B cell (primary cell): ENCODE measurements at regions not wholly inside any gene's neighbourhood (a gene's known extent, or its start where the extent isn't known, plus 50 kb on each side); places are given as distances from the start of the nearest gene placed in this dataset.
"Not testable (repeated sequence)": the region's sequence is repeated elsewhere in the genome, so short reads cannot be mapped to it uniquely, and the experiment has no call there.

ENCODE experiments used
- ATAC-seq: fragments of 200-7000 bp; cut with Tn5 transposase; one replicate; pipeline ENCODE4 v1.10.0; 2021; ENCODE audit warnings: low read depth, mild to moderate bottlenecking, moderate number of reproducible peaks, moderate library complexity
- CTCF ChIA-PET: fragments of 350-600 bp; sonication (Branson Sonifier 250); formaldehyde crosslinking; loops from one replicate; lab custom pipeline; 2021; ENCODE audit warnings: antibody characterized with exemption, inconsistent platforms; lab: Charles Lee
- POLR2A ChIA-PET: fragments of 350-600 bp; sonication (Branson Sonifier 250); formaldehyde crosslinking; loops from one replicate; lab custom pipeline; 2021; ENCODE audit warnings: antibody characterized with exemption; lab: Charles Lee
- DNase-seq: peaks from one replicate; pipeline ENCODE4 v3.0.0; 2013
- H2AFZ ChIP-seq: 2 replicates; pipeline ENCODE4 v1.6.1; 2012; ENCODE audit warnings: mild to moderate bottlenecking, low read depth, low read length; ENCODE audit not compliant: insufficient read depth, poor library complexity, severe bottlenecking
- H3K27ac ChIP-seq, 2 donors: 1 replicate in 1 of 2; 2 replicates in 1 of 2; pipeline ENCODE4 v1.5.1; 2012 to 2013; ENCODE audit warnings: low read length in 2 of 2, mild to moderate bottlenecking in 2 of 2, moderate library complexity in 1 of 2
- H3K27me3 ChIP-seq, 4 experiments: fragments of 200-600 bp in 1 of 4; sonication (generic) in 1 of 4; replicated peaks in 1 of 4; 1 replicate in 2 of 4; 2 replicates in 2 of 4; pipeline versions ENCODE4 v1.6.1 to v1.7.0; 2013 to 2016; ENCODE audit warnings: low read length in 3 of 4, mild to moderate bottlenecking in 2 of 4, mixed read lengths in 1 of 4, moderate library complexity in 1 of 4; ENCODE audit not compliant: insufficient read depth in 4 of 4, control insufficient read depth in 3 of 4; ENCODE audit errors: control extremely low read depth in 1 of 4
- H3K36me3 ChIP-seq, 2 experiments: replicated peaks in 1 of 2; 1 replicate in 1 of 2; 2 replicates in 1 of 2; pipeline versions ENCODE4 v1.6.1 to v1.7.1; 2013; ENCODE audit warnings: low read length in 1 of 2; ENCODE audit not compliant: insufficient read depth in 2 of 2, control insufficient read depth in 1 of 2; ENCODE audit errors: control extremely low read depth in 1 of 2, extremely low read depth in 1 of 2
- H3K4me1 ChIP-seq, 2 donors: fragments of 200-600 bp in 1 of 2; sonication (generic) in 1 of 2; 1 replicate in 1 of 2; 2 replicates in 1 of 2; pipeline versions ENCODE4 v1.5.1 to v1.6.1; 2013 to 2017; ENCODE audit warnings: low read length in 2 of 2; ENCODE audit not compliant: control insufficient read depth in 2 of 2, insufficient read depth in 2 of 2
- H3K4me2 ChIP-seq: replicated peaks from 2 replicates; pipeline ENCODE3; 2012; ENCODE audit warnings: mild to moderate bottlenecking, low read depth, low read length; ENCODE audit not compliant: poor library complexity, severe bottlenecking
- H3K4me3 ChIP-seq, 5 experiments: fragments of 200-600 bp in 1 of 5; sonication (generic) in 1 of 5; 1 replicate in 3 of 5; 2 replicates in 2 of 5; pipeline versions ENCODE4 v1.5.1 to v1.7.0; 2011 to 2016; ENCODE audit warnings: low read length in 4 of 5, mild to moderate bottlenecking in 4 of 5, low read depth in 2 of 5, control low read depth in 1 of 5, moderate library complexity in 1 of 5; ENCODE audit not compliant: insufficient read depth in 1 of 5; ENCODE audit errors: control extremely low read depth in 1 of 5, extremely low read depth in 1 of 5
- H3K79me2 ChIP-seq: fragments of 200-600 bp; sonication (generic); one replicate; pipeline ENCODE4 v1.6.0; 2016; ENCODE audit warnings: low read length; ENCODE audit not compliant: control insufficient read depth, insufficient read depth
- H3K9ac ChIP-seq: fragments of 200-600 bp; sonication (generic); 2 replicates; pipeline ENCODE4 v1.6.1; 2017; ENCODE audit warnings: mild to moderate bottlenecking, low read length, moderate library complexity
- H3K9me3 ChIP-seq, 3 donors: one replicate each; pipeline versions ENCODE4 v1.6.1 to v1.7.1; 2013; ENCODE audit warnings: low read length in 2 of 3; ENCODE audit not compliant: control insufficient read depth in 2 of 3, insufficient read depth in 1 of 3; ENCODE audit errors: control extremely low read depth in 1 of 3
- H4K20me1 ChIP-seq: 2 replicates; pipeline ENCODE4 v1.6.0; 2012; ENCODE audit warnings: mild to moderate bottlenecking, low read length; ENCODE audit not compliant: insufficient read depth, control insufficient read depth, poor library complexity, severe bottlenecking
- H3K27ac Mint-ChIP-seq: one replicate; pipeline ENCODE4 v1.8.0; 2021; ENCODE audit warnings: mixed read lengths
- H3K27me3 Mint-ChIP-seq: one replicate; pipeline ENCODE4 v1.8.0; 2021; ENCODE audit warnings: mixed read lengths
- H3K4me1 Mint-ChIP-seq: one replicate; pipeline ENCODE4 v1.8.0; 2021; ENCODE audit warnings: mixed read lengths
- H3K4me3 Mint-ChIP-seq: one replicate; pipeline ENCODE4 v1.8.0; 2021; ENCODE audit warnings: mixed read lengths
- H3K9me3 Mint-ChIP-seq: one replicate; pipeline ENCODE4 v1.8.0; 2022; ENCODE audit warnings: mixed read lengths; ENCODE audit not compliant: insufficient read depth
- CTCF ChIP-seq: fragments of 200-600 bp; IDR thresholded peaks from one replicate; pipeline ENCODE4 v1.8.0; 2022; ENCODE audit warnings: antibody characterized with exemption, mild to moderate bottlenecking
- EZH2 ChIP-seq: IDR thresholded peaks from 2 replicates; pipeline ENCODE4 v1.6.1; 2012; ENCODE audit warnings: borderline replicate concordance, low read depth, mild to moderate bottlenecking, moderate library complexity, low read length; ENCODE audit not compliant: insufficient read depth, poor library complexity, severe bottlenecking
- WGBS: methylation state at CpG from one replicate; pipeline ENCODE4 v1.1.5; 2013; ENCODE audit warnings: missing lambda C conversion rate; ENCODE audit not compliant: insufficient coverage; 5-methylcytosine and 5-hydroxymethylcytosine counted together
- intact Hi-C: fragments of 100-400 bp; cut with micrococcal nuclease; formaldehyde crosslinking; loops from one replicate; pipeline ENCODE4 v1.10.0; 2022

- H3K27me3 Mint-ChIP-seq, result peaks cover 3% of the 10 kb centered on the region
- intact Hi-C loops, result no loop called here
- Histone ChIP-seq H3K36me3 (no peaks in the 10 kb centered on the region), H3K4me1 (no peaks in the 10 kb centered on the region), H3K4me3 (no peak overlapping the region), H4K20me1 (no peaks in the 10 kb centered on the region), H2AFZ (no peak overlapping the region), H3K27me3 (no peaks in the 10 kb centered on the region), H3K79me2 (no peaks in the 10 kb centered on the region), H3K4me2 (no peak overlapping the region), H3K9ac (no peak overlapping the region), H3K27ac (no peak overlapping the region), H3K9me3 (peaks cover 0 to 48% (median 4%) of the 10 kb centered on the region in 3 donors)
- WGBS, result no CpG with 5 or more reads among the region's 1 CpG
- no peaks in the 10 kb centered on the region for H3K4me1 Mint-ChIP-seq
- ChIA-PET CTCF (no interaction called here), POLR2A (no interaction called here)
- H3K4me3 Mint-ChIP-seq, result no peak overlapping the region
- no peak for DNase-seq
- TF ChIP-seq EZH2 (no peak), CTCF (no peak)
- no peaks in the 10 kb centered on the region for H3K9me3 Mint-ChIP-seq
- ATAC-seq, result no peak
- H3K27ac Mint-ChIP-seq, result no peak overlapping the region
Measured at GRCh38 chr2:88955607-88956006, 264.1 kb downstream of the RPIA start.

- Histone ChIP-seq H3K79me2 (no peaks in the 10 kb centered on the region), H3K4me2 (no peak overlapping the region), H3K27ac (no peak overlapping the region), H3K9ac (no peak overlapping the region), H3K27me3 (no peaks in the 10 kb centered on the region), H2AFZ (no peak overlapping the region), H3K4me1 (no peaks in the 10 kb centered on the region), H3K4me3 (no peak overlapping the region), H3K9me3 (peaks cover 0 to 33% (median 5%) of the 10 kb centered on the region in 3 donors), H3K36me3 (no peaks in the 10 kb centered on the region), H4K20me1 (no peaks in the 10 kb centered on the region)
- no peak overlapping the region for H3K4me3 Mint-ChIP-seq
- intact Hi-C loops, result no loop called here
- no peak for TF ChIP-seq CTCF
- no peak for TF ChIP-seq EZH2
- CTCF ChIA-PET, result no interaction called here
- no peaks in the 10 kb centered on the region for H3K4me1 Mint-ChIP-seq
- no peaks in the 10 kb centered on the region for H3K27me3 Mint-ChIP-seq
- no peak for ATAC-seq
- POLR2A ChIA-PET, result no interaction called here
- H3K9me3 Mint-ChIP-seq, result no peaks in the 10 kb centered on the region
- no CpG with 5 or more reads among the region's 2 CpGs for WGBS
- no peak overlapping the region for H3K27ac Mint-ChIP-seq
- no peak for DNase-seq
Measured at GRCh38 chr2:88959480-88960204, 268.2 kb downstream of the RPIA start.

GRCh38 chr2:88961323-88961722 is 269.9 kb downstream of the RPIA start:
- CTCF ChIA-PET, result not testable (repeated sequence)

More at GRCh38 chr2:88961323-88961722, 269.9 kb downstream of the RPIA start:
- H3K79me2 ChIP-seq, H4K20me1 ChIP-seq, H3K4me2 ChIP-seq, intact Hi-C loops, H3K4me3 ChIP-seq, H3K4me1 ChIP-seq, H3K36me3 ChIP-seq, DNase-seq, H3K27ac Mint-ChIP-seq, H3K27ac ChIP-seq, H3K4me1 Mint-ChIP-seq, H3K27me3 Mint-ChIP-seq, H3K9ac ChIP-seq, H3K27me3 ChIP-seq, POLR2A ChIA-PET, H3K9me3 Mint-ChIP-seq, ATAC-seq, H3K4me3 Mint-ChIP-seq, H2AFZ ChIP-seq: not testable (repeated sequence)
- WGBS, result no CpG with 5 or more reads among the region's 3 CpGs
- H3K9me3 ChIP-seq, result peaks cover 0 to 22% (median 5%) of the 10 kb centered on the region in 3 donors
